ENCODE measurements at regions not wholly inside any gene's neighbourhood (a gene's known extent, or its start where the extent isn't known, plus 50 kb on each side); places are given as distances from the start of the nearest gene placed in this dataset.
"Not testable (repeated sequence)": the region's sequence is repeated elsewhere in the genome, so short reads cannot be mapped to it uniquely, and the experiment has no call there.

DNA sequence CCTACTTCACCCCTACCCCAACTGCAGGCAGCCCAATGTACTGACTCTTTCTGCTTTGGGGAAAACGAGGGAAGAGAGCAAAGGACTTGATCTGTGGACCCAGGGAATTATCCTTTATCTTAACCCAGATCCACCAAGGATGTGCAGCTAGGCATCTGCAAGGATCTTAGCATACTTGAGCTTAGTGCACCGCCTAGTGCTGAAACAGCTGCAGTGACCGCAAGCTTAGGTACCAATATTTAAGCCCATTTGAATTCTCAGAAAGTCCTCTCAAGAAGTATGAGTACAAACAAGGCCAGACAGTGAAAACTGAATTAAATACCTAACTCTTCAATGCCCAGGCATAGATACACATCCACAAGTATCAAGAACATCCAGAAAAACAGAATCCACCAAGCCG is 576.7 kb upstream of the ADAMTS16 start:
- peak; percentile 76 for DNase-seq (ENCODE audit: low read depth)

DNA sequence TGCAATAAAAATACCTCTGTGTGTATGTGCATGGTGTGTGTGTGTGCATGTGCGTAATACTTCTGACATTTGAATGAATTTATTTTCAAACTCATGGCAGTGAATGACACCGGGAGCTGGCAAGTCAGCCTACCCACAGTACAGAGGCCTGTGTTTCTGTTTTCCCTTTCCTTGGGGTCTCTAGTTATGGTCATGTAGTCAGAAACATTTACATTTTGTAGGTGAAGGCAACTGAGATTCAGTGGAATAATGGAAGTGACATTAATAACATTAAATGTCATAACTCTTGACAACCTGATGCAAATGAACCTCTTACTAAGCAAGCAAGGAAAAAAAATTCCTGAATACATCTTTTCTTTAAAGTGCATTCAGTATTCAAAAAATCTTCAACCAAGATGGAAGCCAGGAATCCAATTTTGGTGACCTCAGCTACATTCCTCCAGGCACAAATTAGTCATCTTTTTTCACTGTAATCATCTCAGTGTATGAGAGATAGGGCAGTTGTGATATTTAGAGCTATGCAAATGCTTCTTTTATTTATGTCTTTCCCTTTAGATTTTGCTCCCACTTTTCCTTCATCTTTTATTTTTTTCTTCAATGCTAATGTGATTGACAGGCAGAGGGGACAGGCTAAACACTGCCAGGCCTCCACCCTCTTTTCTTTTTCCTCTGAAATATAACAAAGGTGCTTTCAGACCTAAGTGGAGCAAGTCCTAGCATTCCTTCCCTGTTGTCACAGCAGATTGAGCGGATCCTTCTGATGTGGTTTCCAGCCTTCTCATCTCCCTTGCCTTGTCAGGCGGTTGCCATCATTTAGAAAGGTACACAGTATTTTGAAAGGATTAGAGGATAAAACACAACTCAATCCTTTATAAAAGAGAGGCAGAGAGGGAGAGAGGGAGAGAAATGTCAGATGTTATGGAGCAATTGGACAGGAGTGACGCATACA is 569.8 kb upstream of the ADAMTS16 start:
- peak; percentile 57 for DNase-seq (ENCODE audit: low read depth)

DNA sequence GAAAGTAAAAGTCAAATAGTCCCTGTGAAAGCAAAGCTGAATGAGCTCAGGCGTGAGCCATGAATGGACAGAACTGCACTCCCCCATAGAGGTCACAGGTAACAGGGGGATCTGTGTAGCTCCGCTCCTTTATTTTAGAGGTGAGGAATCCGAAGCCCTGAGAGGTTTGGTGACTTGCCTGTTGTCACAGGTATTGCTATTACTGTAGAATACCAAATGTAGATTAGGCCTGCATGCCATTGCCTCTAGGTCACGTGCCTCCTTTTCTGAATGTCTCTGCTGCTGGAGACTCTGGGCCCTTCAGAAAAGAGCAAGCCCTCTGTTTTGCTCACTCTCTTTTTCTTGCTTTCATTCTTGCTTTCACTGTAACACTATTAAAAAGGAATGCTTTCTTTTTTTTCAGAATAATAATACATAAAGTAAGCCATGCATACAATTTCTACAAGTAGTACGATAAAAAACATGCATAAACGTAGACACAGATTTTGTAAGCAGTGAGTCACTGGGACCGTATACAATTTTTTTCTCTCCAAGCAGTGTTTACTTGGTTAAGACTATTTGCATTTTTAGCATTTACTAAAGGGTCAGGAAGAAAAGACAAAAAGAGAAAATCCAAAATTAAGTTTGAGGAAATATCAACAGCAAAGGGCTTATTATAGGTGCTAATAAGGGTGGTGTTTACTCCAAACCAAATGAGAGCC is 568.7 kb upstream of the ADAMTS16 start:
- DNase-seq (ENCODE audit: low read depth): no peak

DNA sequence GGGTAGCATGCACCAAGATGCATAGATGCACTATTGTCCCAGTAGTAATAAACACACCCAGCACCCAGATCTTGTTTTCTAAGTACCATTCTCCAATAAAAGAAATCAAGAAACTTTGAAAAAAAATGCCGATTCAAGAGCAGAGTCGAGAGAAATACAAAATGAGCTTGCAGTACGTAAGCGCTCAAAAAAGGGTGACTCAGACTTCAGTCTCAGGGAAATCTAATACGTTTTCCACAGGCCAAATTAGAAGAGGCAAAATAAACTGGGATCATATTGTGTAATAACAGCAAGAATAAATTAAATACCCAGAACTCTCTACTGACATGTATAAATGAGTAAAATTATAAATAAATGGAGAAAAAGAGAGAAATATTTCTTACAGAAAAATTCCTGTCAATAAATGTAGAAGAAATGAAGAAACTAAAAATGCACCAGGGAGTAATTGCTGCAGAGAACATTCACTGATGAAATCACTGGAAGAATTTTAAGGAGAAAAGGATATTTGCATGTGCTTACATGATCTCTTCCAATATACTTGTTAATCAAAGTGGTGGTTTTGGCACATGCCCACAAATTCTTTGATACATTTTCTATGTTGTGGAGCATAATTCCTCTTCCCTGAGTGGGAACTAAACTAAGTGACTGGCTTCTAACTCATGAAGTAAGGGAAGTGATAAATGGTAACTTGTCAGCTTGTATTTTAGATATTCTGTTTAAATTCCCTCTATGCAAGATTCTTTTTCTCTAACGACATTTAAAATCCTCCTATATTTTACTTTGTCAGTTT is 567.6 kb upstream of the ADAMTS16 start:
- DNase-seq (ENCODE audit: low read depth): peak; percentile 61

DNA sequence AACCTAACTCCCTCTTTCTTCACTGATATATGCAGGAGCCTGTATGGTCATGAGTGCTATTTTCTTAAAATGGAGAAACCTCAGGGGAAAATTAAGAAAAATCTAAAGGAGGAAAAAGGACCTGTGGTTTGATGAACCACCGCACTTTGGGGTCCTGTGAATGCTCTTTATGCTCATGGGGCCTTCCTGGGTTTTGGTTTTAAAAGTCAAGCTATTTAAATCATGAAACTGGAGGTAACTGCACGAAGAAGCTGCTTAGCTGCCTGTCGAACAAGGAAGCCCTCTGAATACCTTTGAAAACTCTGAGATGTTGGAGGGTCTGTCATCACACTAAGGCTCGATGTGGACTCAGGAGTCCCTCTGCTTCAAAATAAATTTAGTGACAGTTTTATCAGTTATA is 564.5 kb upstream of the ADAMTS16 start:
- DNase-seq (ENCODE audit: low read depth): no peak

DNA sequence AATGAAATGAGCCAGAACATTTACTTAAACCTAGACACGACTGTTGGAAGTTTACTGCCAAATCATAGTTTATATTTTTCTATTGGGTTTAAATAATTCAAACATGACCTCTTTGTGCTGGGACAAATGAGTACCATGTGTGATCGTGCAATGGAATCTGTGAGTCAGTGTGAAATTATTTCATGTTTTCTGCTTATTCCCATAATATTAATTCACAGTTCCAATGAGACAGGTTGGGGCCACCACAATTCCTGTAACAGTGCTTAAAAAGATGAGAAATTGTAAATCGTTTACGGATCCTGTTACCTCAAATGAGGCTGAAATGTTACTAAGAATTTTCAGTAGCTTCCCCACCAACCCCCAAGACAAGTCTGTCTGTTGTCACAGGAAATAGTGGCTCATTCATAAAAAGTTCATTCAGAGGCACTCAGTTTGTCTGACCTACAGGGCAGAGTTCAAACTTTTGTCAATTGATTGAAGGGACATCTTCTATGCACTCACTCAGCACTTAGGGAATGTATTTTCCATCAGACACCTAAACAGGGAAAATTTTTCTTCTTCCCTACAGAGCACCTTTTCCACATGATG is 563.9 kb upstream of the ADAMTS16 start:
- peak; percentile 62 for DNase-seq (ENCODE audit: low read depth)

DNA sequence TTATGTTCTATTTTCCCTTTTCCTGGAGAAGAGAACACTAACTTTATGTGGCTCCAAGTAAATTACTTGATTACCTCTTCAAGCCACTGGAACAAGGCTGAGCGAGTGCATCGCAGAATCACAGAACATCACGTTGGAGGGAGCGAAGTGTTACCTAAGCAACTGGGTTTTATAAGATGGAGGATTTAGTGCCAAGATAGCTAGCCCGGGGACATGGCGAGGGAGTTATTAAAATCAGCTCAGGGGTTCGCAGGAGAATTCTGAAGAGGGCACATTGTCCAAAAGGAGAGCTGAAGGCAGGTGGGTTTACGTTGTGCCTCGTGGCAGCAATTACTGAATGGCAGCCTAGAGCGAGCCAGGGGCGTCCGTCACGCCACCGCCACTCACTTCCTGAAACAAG is 563.2 kb upstream of the ADAMTS16 start:
- DNase-seq (ENCODE audit: low read depth): no peak

DNA sequence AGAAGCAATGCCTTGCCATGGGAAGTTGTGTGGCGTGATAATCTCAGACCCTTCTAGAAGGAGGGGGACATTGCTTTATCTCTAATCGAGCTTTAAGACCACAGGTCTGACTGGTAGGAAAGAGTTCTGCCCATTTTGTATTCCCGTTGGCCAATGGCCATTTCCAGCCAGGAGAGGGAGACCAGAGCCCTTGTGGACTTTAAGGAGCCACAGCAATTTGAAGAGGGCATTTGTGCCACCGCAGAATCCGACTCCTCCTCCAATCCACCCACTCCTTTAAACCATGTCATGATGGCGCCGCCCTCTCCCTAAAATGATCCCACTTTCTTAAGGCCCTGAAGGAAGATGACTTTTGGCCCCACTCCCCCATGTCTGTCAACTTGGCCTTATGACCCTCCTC is 560.5 kb upstream of the ADAMTS16 start:
- DNase-seq (ENCODE audit: low read depth): peak; percentile 78

DNA sequence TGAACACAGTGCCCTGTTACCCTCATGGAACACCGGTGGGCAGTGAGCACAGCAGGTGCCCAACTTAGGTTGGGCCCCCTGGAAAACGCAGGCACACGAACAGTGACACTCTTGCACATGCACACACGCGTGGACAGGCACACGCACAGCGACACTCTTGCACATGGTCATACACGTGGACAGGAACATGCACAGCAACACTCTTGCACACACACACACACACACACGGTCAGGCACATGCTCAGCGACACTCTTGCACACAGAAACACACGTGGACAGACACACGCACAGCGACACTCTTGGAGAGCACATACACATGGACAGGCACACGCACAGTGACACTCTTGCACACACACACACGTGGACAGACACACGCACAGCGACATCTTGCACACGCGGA is 559.4 kb upstream of the ADAMTS16 start:
- DNase-seq (ENCODE audit: low read depth): no peak

DNA sequence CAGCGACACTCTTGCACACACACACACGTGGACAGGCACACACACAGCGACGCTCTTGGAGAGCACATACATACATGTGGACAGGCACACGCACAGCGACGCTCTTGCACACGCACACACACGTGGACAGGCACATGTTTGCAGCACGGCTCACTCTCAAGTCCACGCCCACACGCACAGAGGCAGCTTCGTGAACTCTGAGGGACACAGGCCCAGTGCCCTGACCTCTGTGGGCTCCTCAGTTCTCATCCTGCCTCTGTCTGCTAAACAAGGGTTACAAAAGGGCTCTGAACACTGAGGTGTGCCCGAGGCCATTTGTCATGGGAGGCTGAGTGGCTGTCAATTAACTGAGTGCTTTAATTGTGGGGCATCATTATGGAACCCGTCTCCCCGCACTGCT is 558.8 kb upstream of the ADAMTS16 start:
- no peak for DNase-seq (ENCODE audit: low read depth)

DNA sequence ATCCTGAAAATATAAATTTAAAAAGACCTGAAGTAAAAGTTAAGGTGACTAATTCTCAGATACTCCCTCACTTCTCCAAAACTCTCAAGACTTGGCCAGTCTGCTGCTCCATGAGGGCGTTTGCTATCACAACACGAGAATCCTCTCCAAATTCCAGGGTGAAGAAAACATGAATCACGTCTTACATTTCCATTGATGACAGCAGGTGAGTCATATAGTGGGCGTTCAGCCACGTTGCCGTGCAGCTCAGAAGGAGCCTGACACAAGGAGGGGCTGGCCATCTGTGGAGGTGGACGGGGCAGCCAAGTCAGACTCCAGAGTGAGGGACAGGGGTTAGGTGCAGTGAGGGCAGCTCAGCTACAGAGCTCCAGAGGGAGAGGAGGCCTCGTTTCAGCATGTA is 555.1 kb upstream of the ADAMTS16 start:
- peak; percentile 92 for DNase-seq (ENCODE audit: low read depth)

DNA sequence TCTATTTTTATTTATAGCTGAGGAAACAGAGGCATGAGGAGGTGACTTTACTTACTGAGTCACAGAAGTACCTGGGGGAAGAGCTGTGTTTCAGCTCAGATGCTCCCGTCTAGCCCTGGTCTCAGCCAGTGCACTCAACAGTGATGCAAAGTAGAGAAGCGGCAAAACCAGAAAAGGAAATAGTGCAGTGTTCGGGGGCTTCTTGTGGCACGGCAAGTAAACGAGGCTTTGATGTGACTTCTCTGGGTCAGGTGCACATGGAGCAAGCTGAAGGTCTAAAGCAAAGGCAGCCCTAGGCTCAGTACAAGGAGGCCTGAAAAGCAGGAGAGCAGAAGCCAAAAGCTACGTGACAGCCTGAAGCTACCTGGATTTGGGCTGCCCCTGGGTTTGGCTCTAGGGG is 526.7 kb upstream of the ADAMTS16 start:
- no peak for DNase-seq (ENCODE audit: low read depth)

DNA sequence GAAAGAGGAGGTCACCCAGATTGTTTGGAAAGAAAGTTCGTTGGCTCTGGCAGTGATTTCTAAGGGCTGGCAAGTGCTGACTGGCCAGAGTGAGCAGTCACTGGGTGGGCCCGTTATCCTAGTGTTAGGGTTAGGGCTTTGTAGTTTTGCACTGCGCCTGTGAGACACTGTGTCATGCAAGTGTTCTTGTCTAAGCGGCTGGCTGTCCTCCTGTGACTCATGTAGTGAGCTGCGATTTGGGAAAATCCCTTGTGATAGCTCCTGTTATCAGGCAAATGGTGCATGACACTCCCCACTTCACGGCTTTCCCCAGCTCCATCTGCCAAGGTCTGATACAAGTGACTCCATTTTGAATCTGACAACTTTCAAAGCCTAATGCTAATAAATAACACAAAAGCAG is 526.0 kb upstream of the ADAMTS16 start:
- DNase-seq (ENCODE audit: low read depth): peak; percentile 89

DNA sequence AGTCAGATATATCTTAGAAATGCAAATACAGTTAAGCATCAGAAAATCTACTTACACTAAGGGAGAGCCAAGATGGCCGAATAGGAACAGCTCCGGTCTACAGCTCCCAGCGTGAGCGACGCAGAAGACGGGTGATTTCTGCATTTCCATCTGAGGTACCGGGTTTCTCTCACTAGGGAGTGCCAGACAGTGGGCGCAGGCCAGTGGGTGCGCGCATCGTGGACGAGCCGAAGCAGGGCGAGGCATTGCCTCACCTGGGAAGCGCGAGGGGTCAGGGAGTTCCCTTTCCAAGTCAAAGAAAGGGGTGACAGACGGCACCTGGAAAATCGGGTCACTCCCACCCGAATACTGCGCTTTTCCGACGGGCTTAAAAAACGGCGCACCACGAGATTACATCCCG is 524.8 kb upstream of the ADAMTS16 start:
- not testable (repeated sequence) for DNase-seq (ENCODE audit: low read depth)

DNA sequence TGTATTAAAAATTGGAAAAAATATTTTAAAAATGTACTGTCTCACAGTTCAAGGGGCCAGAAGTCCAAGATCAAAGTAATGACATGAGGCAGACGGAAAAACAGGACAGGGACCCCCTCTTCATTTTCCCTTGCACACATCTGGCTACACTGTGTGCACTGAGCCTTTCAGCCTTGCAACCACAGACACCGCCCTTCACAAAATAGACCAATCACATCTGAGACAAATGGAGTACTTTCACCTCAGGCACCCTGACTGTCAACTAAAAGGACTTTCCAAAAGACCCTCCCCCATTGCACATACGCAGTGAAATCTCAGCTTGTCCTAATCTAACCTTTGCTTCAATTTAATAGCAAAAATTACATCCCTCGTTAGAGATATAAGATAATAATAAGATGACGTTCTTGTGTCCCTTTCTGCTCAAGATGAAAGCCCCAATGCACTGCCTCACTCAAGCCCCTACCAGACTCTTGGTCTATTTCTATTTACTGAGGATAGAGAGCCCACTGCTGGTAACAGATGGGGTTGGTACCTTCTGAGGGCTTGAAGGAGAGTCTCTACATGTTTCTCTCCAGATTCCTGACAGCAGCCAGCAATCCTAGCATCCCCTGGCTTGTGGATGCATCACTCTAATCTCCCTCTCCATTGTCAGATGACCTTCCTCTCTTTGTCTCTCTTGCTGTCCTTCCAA is 514.8 kb upstream of the ADAMTS16 start:
- no peak for DNase-seq (ENCODE audit: low read depth)

DNA sequence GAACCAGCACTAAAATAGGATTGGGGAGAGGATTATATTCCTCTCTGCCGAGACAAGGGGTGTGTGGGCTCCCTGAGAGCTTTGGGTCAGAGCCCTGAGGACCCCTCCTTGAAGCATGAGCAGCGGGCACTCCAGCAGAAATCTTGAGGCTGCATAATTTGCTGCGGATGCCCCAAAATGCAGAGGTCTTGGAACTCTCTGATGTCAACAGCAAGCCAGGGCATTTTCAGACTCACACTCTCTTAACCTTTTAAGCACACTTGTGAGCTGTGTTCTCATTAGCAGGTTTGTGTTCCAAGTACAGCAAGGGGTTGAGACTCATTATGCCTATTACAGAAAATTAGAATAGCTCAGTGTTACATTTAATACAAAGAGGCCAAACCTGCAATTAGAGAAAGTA is 513.0 kb upstream of the ADAMTS16 start:
- no peak for DNase-seq (ENCODE audit: low read depth)

DNA sequence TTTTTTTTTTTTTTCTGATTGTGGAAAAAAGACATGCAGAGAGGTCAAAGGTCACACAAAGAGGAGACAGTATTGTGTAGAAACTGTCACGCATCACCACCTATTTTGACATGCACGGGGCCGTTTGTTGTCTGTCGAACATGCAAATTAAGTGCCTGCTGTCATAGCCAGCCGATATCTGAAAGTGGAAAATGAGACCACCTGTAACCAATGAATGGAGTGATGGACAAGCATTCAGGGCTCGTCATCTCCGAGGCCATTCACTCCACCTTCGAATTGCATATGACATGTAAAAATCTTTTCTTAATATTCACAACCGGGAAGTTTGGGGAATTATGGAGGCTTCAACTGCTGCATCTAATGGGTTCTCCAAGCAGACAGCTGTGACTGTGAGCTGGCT is 512.2 kb upstream of the ADAMTS16 start:
- no peak for DNase-seq (ENCODE audit: low read depth)

DNA sequence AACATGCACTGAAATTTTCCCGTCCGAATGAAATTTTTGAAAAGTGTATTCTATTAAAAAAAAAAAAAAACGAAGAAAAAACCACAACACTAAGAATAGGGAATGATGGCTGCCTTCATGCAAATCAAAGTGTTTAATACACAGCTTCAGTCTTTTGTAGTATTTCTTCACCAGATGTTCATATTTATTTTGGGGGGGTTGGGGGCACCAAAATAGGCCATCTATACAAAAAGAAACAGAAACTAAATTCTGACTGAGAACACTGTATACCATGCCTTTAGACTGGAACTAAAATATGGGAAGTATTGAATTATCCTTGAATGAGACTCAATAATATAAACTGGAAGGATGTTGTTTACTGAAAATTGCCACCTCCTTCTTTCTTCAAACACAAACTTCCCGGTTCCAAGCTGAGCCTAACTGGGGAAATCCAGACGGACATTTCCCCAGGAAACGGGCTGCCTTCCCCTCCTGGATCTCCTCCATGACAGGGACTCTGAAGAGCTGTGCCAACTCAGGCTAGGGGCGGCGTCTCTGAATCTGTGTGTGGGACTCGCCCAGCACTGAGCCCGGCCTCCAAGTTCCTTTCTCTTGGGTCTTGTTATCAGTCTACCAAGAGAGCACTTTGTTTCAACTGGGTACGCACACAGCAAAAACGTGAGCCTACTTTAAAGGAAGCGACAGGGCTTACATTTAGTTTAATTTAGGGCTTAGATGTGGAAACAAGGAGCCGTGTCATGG is 511.3 kb upstream of the ADAMTS16 start:
- DNase-seq (ENCODE audit: low read depth): peak; percentile 69

DNA sequence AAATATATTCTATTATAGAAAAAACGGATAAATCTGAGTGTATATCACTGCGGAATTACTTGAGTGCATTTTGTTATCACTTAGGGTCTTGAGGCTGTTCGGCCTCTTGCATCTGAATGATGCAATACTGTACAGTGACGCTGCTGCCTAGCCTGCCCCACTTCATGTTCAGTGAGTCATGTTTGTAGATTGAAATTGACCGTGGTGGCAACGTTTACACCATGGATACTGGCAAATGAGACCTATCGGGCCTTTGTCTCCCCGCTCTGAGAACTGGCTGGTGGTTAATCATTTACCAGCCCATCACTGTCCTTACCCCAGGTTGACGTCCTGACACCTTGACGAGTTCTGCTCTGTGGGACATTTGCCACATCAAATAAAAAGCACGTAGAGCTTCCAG is 510.1 kb upstream of the ADAMTS16 start:
- peak; percentile 87 for DNase-seq (ENCODE audit: low read depth)

DNA sequence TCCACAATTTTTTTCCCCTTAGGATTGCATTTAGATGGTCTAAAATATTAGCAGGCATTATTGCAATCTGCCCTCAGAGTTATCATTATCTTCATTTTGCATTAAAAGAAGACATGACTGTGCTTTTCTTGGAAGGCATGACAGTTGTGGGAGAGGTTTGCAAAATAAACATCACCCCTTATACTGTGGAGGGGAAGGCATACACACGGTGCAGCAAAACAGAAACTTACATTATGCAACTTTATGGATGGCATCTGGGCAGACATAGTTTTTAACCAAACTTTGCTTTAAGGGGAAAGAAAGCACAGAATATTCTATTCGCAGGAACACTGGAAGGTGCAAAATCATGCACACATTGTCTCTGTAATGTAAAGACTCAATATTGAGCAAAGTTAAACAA is 505.8 kb upstream of the ADAMTS16 start:
- DNase-seq (ENCODE audit: low read depth): no peak

DNA sequence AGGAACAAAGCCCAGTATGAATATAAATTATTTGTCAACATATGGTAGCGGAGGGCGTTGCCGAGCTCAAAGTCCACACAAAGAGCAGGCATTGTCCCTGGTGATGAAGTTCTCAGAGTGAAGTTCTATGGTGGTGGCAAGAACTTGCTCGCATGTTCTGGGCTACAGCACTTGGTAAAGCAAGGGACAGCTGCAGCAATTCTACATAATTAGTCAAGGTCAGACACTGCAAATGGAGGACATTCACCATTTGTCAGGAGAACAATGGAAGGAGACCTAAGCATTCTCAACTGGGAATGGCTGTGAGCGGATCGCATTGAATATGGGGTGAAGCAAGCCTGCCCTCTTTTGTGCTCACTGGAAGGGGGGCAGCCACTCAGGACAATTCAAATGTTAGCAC is 503.8 kb upstream of the ADAMTS16 start:
- DNase-seq (ENCODE audit: low read depth): no peak
